ENCODE measurements at regions not wholly inside any gene's neighbourhood (a gene's known extent, or its start where the extent isn't known, plus 50 kb on each side); places are given as distances from the start of the nearest gene placed in this dataset.
"Not testable (repeated sequence)": the region's sequence is repeated elsewhere in the genome, so short reads cannot be mapped to it uniquely, and the experiment has no call there.

DNA sequence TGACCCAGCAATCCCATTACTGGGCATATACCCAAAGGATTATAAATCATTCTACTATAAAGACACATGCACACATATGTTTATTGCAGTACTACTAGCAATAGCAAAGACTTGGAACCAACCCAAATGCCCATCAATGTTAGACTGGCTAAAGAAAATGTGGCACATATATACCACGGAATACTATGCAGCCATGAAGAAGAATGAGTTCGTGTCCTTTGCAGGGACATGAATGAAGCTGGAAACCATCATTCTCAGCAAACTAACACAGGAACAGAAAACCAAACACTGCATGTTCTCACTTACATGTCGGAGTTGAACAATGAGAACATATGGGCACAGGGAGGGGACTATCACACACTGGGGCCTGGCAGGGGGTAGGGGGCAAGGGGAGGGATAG is 183.0 kb downstream of the HACE1 start:
- not testable (repeated sequence) for H3K4me2 ChIP-seq (ENCODE audit: low read length, poor library complexity, severe bottlenecking); H3K4me1 ChIP-seq (ENCODE audit: control insufficient read depth, insufficient read depth, low read depth, low read length); H4K91ac ChIP-seq (ENCODE audit: low read length); H3K27me3 ChIP-seq (ENCODE audit: control insufficient read depth in 1 of 2, insufficient read depth in 1 of 2, low read length in 2 of 2); H2AFZ ChIP-seq (ENCODE audit: low read depth, low read length); H2BK5ac ChIP-seq (ENCODE audit: low read depth, low read length, poor library complexity, severe bottlenecking); H4K8ac ChIP-seq (ENCODE audit: low read length); H2BK15ac ChIP-seq (ENCODE audit: low read depth, poor library complexity, severe bottlenecking); H3K36me3 ChIP-seq (ENCODE audit: control insufficient read depth in 1 of 2, insufficient read depth in 2 of 2, low read depth in 1 of 2, low read length in 2 of 2); H3K14ac ChIP-seq (ENCODE audit: low read length in 2 of 2); H2AK5ac ChIP-seq (ENCODE audit: low read length, severe bottlenecking); H3K23ac ChIP-seq (ENCODE audit: low read length in 2 of 2); H3K27ac ChIP-seq (ENCODE audit: low read length, poor library complexity, severe bottlenecking); H3K79me1 ChIP-seq (replicated peaks; ENCODE audit: low read length, poor library complexity, severe bottlenecking); H3K9me3 ChIP-seq (ENCODE audit: control insufficient read depth, low read length); H3K18ac ChIP-seq (ENCODE audit: low read depth in 1 of 2, low read length in 2 of 2); H2BK12ac ChIP-seq (ENCODE audit: low read length in 2 of 2); H2BK120ac ChIP-seq (ENCODE audit: low read depth, low read length); H3K9ac ChIP-seq (ENCODE audit: low read length); DNase-seq; H3K4ac ChIP-seq (ENCODE audit: low read depth in 1 of 2, low read length in 2 of 2); H3K4me3 ChIP-seq (ENCODE audit: insufficient read depth in 1 of 2, low read depth in 1 of 2, low read length in 2 of 2)
- WGBS, result 100% methylated on average over 3 of the region's 3 CpGs

DNA sequence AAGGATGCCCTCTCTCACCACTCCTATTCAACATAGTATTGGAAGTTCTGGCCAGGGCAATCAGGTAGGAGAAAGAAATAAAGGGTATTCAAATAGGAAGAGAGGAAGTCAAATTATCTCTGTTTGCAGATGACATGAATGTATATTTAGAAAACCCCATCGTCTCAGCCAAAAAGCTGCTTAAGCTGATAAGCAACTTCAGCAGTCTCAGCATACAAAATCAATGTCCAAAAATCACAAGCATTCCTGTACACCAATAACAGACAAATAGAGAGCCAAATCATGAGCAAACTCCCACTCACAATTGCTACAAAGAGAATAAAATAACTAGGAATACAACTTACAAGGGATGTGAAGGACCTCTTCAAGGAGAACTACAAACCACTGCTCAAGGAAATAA is 184.6 kb downstream of the HACE1 start:
- H3K23ac ChIP-seq (ENCODE audit: low read length in 2 of 2); DNase-seq; H2AK5ac ChIP-seq (ENCODE audit: low read length, severe bottlenecking); H3K9me3 ChIP-seq (ENCODE audit: control insufficient read depth, low read length); H3K18ac ChIP-seq (ENCODE audit: low read depth in 1 of 2, low read length in 2 of 2); H3K9ac ChIP-seq (ENCODE audit: low read length); H4K8ac ChIP-seq (ENCODE audit: low read length); H2BK12ac ChIP-seq (ENCODE audit: low read length in 2 of 2); H3K4me2 ChIP-seq (ENCODE audit: low read length, poor library complexity, severe bottlenecking); H3K14ac ChIP-seq (ENCODE audit: low read length in 2 of 2); H2BK120ac ChIP-seq (ENCODE audit: low read depth, low read length); H2AFZ ChIP-seq (ENCODE audit: low read depth, low read length); H2BK15ac ChIP-seq (ENCODE audit: low read depth, poor library complexity, severe bottlenecking); H4K91ac ChIP-seq (ENCODE audit: low read length); H3K36me3 ChIP-seq (ENCODE audit: control insufficient read depth in 1 of 2, insufficient read depth in 2 of 2, low read depth in 1 of 2, low read length in 2 of 2); H3K4ac ChIP-seq (ENCODE audit: low read depth in 1 of 2, low read length in 2 of 2); H3K27me3 ChIP-seq (ENCODE audit: control insufficient read depth in 1 of 2, insufficient read depth in 1 of 2, low read length in 2 of 2); H2BK5ac ChIP-seq (ENCODE audit: low read depth, low read length, poor library complexity, severe bottlenecking); H3K4me3 ChIP-seq (ENCODE audit: insufficient read depth in 1 of 2, low read depth in 1 of 2, low read length in 2 of 2); H3K79me1 ChIP-seq (replicated peaks; ENCODE audit: low read length, poor library complexity, severe bottlenecking); H3K4me1 ChIP-seq (ENCODE audit: control insufficient read depth, insufficient read depth, low read depth, low read length); H3K27ac ChIP-seq (ENCODE audit: low read length, poor library complexity, severe bottlenecking): not testable (repeated sequence)
- WGBS, result 91% methylated on average over 1 of the region's 1 CpG

DNA sequence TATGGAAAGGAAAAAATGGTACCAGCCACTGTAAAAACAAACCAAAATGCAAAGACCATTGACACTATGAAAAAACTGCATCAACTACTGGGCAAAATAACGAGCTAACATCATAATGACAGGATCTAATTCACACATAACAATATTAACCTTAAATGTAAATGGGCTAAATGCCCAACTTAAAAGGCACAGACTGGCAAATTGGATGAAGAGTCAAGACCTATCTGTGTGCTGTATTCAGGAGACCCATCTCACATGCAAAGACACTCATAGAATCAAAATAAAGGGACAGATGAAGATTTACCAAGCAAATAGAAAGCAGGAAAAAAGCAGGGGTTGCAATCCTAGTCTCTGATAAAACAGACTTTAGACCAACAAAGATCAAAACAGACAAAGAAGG is 186.6 kb downstream of the HACE1 start:
- H2BK15ac ChIP-seq (ENCODE audit: low read depth, poor library complexity, severe bottlenecking); H3K79me1 ChIP-seq (replicated peaks; ENCODE audit: low read length, poor library complexity, severe bottlenecking); H3K4me2 ChIP-seq (ENCODE audit: low read length, poor library complexity, severe bottlenecking); H3K9ac ChIP-seq (ENCODE audit: low read length); H3K4me3 ChIP-seq (ENCODE audit: insufficient read depth in 1 of 2, low read depth in 1 of 2, low read length in 2 of 2); H3K23ac ChIP-seq (ENCODE audit: low read length in 2 of 2); H3K4me1 ChIP-seq (ENCODE audit: control insufficient read depth, insufficient read depth, low read depth, low read length); H3K27ac ChIP-seq (ENCODE audit: low read length, poor library complexity, severe bottlenecking); H3K36me3 ChIP-seq (ENCODE audit: control insufficient read depth in 1 of 2, insufficient read depth in 2 of 2, low read depth in 1 of 2, low read length in 2 of 2); H3K18ac ChIP-seq (ENCODE audit: low read depth in 1 of 2, low read length in 2 of 2); H2BK12ac ChIP-seq (ENCODE audit: low read length in 2 of 2); H2BK120ac ChIP-seq (ENCODE audit: low read depth, low read length); H2AFZ ChIP-seq (ENCODE audit: low read depth, low read length); H2BK5ac ChIP-seq (ENCODE audit: low read depth, low read length, poor library complexity, severe bottlenecking); H4K8ac ChIP-seq (ENCODE audit: low read length); H3K27me3 ChIP-seq (ENCODE audit: control insufficient read depth in 1 of 2, insufficient read depth in 1 of 2, low read length in 2 of 2); H3K4ac ChIP-seq (ENCODE audit: low read depth in 1 of 2, low read length in 2 of 2); H3K14ac ChIP-seq (ENCODE audit: low read length in 2 of 2); H2AK5ac ChIP-seq (ENCODE audit: low read length, severe bottlenecking); H3K9me3 ChIP-seq (ENCODE audit: control insufficient read depth, low read length); H4K91ac ChIP-seq (ENCODE audit: low read length); DNase-seq: not testable (repeated sequence)
- WGBS, result 67% methylated on average over 1 of the region's 1 CpG

DNA sequence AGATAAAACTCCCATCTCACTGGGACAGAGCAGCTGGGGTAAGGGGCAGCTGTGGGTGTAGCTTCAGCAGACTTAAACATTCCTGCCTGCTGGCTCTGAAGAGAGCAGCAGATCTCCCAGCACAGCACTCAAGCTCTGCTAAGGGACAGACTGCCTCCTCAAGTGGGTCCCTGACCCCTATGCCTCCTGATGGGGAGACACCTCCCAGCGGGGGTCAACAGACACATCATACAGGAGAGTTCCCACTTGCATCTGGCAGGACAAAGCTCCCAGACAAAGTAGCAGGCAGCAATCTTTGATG is 188.2 kb downstream of the HACE1 start:
- not testable (repeated sequence) for H3K4me2 ChIP-seq (ENCODE audit: low read length, poor library complexity, severe bottlenecking); H3K14ac ChIP-seq (ENCODE audit: low read length in 2 of 2); H2AFZ ChIP-seq (ENCODE audit: low read depth, low read length); H2AK5ac ChIP-seq (ENCODE audit: low read length, severe bottlenecking); H3K36me3 ChIP-seq (ENCODE audit: control insufficient read depth in 1 of 2, insufficient read depth in 2 of 2, low read depth in 1 of 2, low read length in 2 of 2); H3K9me3 ChIP-seq (ENCODE audit: control insufficient read depth, low read length); H2BK5ac ChIP-seq (ENCODE audit: low read depth, low read length, poor library complexity, severe bottlenecking); H4K8ac ChIP-seq (ENCODE audit: low read length); H3K27ac ChIP-seq (ENCODE audit: low read length, poor library complexity, severe bottlenecking); H3K18ac ChIP-seq (ENCODE audit: low read depth in 1 of 2, low read length in 2 of 2); H2BK15ac ChIP-seq (ENCODE audit: low read depth, poor library complexity, severe bottlenecking); H2BK120ac ChIP-seq (ENCODE audit: low read depth, low read length); H4K91ac ChIP-seq (ENCODE audit: low read length); H3K4me1 ChIP-seq (ENCODE audit: control insufficient read depth, insufficient read depth, low read depth, low read length); H2BK12ac ChIP-seq (ENCODE audit: low read length in 2 of 2); DNase-seq; H3K23ac ChIP-seq (ENCODE audit: low read length in 2 of 2); H3K4me3 ChIP-seq (ENCODE audit: insufficient read depth in 1 of 2, low read depth in 1 of 2, low read length in 2 of 2); H3K4ac ChIP-seq (ENCODE audit: low read depth in 1 of 2, low read length in 2 of 2); H3K9ac ChIP-seq (ENCODE audit: low read length); H3K79me1 ChIP-seq (replicated peaks; ENCODE audit: low read length, poor library complexity, severe bottlenecking); H3K27me3 ChIP-seq (ENCODE audit: control insufficient read depth in 1 of 2, insufficient read depth in 1 of 2, low read length in 2 of 2)
- WGBS, result 100% methylated on average over 1 of the region's 1 CpG

Measured in mesenchymal stem cell (in vitro differentiated cells and primary cell).